HG03520 (cell line): ENCODE measurements at regions not wholly inside any gene's neighbourhood (a gene's known extent, or its start where the extent isn't known, plus 50 kb on each side); places are given as distances from the start of the nearest gene placed in this dataset.
A peak's percentile ranks its signal among the peaks of the same experiment; 100 is the strongest.
"Not testable (repeated sequence)": the region's sequence is repeated elsewhere in the genome, so short reads cannot be mapped to it uniquely, and the experiment has no call there.

Experiments
- ATAC-seq: cut with Tn5 transposase; IDR thresholded peaks from one replicate; pipeline ENCODE4 v1.9.1; 2021; ENCODE audit warnings: mild to moderate bottlenecking, moderate library complexity; ENCODE audit not compliant: unreplicated experiment

- no peak for ATAC-seq
These were observed 710.6 kb upstream of the HS3ST1 start for GRCh38 chr4:12139296-12139695.

DNA sequence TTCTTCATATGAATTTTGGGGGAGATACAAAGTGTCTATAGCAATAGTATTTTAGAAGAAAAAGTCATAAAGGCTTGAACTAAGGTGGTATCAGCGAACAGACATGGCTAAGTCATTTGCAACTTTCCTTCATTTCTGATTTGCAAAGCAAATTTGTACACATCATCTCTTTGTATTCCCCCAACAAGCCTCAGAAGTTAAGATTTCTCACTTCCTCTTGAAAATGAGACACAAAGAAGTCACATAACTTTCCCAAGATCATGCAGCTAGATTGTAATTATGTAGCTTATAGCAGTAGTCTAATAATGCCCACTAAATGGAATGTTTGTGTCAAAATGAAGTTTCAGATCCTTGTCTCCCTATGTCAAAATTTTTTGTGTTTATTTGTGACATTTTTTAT is 709.8 kb upstream of the HS3ST1 start:
- ATAC-seq, result no peak

DNA sequence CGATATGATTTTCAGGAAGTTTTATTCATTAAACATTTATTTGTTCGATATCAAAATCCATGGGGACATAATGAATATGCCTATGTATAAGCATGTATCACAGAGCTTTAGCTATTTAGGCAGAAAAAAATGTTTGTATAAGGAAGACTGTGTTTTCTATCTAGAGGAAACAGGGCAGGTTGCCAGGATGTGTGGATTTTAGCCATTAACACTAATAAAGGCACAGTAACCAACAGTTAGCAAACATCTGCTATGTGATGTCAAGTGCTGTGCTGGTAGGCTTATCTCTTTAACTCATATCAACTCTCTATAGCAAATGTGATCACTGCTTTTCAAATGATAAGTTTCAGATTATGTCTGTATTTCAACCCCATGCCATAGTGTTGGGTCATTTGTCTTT is 708.9 kb upstream of the HS3ST1 start:
- ATAC-seq, result no peak

GRCh38 chr4:12126474-12126873 is 697.8 kb upstream of the HS3ST1 start:
- no peak for ATAC-seq

GRCh38 chr4:12124138-12124537 is 695.4 kb upstream of the HS3ST1 start:
- no peak for ATAC-seq

GRCh38 chr4:12123707-12124106 is 695.0 kb upstream of the HS3ST1 start:
- no peak for ATAC-seq

- ATAC-seq, result no peak
These were observed 693.6 kb upstream of the HS3ST1 start for GRCh38 chr4:12122316-12122715.

- ATAC-seq, result no peak
These were observed 692.3 kb upstream of the HS3ST1 start for GRCh38 chr4:12120968-12121367.

- ATAC-seq, result peak; percentile 77
These were observed 690.0 kb upstream of the HS3ST1 start for GRCh38 chr4:12118651-12119213.

DNA sequence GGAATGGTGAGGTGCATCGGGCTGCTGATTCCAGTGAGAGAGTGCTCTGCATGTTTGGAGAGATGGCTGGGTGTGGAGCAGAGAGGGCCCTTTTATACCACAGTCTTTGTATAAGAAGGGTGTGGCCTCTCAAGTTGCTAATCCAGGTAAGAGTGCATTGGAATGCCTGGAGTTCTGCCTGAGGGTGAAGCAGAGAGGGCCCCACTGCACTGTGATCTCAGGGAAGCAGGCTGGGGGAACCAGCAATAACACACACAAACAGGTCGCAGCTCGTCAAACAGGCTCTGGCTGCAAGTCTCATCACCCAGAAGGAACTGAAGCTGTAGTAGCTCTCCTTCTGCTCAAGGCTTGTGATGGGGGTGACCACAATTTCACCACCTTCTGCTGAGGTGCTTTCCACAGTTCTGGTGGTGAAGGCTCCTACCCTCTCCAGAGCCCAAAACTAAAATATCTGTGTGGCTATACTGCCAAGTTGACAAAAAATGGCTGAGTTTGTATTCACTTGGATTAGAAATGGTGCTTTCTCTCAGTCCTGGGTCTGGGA is 687.4 kb upstream of the HS3ST1 start:
- no peak for ATAC-seq

GRCh38 chr4:12110627-12111026 is 681.9 kb upstream of the HS3ST1 start:
- ATAC-seq, result no peak

- ATAC-seq, result not testable (repeated sequence)
These were observed 680.4 kb upstream of the HS3ST1 start for GRCh38 chr4:12109056-12109455.

- no peak for ATAC-seq
These were observed 676.8 kb upstream of the HS3ST1 start for GRCh38 chr4:12105519-12105918.

DNA sequence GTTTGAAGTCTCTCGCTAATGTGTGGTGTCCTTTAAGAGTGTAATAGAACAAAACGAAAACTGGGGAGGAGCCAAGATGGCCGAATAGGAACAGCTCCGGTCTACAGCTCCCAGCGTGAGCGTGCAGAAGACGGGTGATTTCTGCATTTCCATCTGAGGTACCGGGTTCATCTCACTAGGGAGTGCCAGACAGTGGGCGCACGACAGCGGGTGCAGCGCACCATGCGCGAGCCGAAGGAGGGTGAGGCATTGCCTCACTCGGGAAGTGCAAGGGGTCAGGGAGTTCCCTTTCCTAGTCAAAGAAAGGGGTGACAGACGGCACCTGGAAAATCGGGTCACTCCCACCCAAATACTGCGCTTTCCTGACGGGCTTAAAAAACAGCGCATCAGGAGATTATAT is 661.2 kb upstream of the HS3ST1 start:
- not testable (repeated sequence) for ATAC-seq

GRCh38 chr4:12084690-12085089 is 656.0 kb upstream of the HS3ST1 start:
- no peak for ATAC-seq

GRCh38 chr4:12071316-12071715 is 642.6 kb upstream of the HS3ST1 start:
- ATAC-seq, result no peak

GRCh38 chr4:12053966-12054365 is 625.3 kb upstream of the HS3ST1 start:
- no peak for ATAC-seq

GRCh38 chr4:12053556-12053955 is 624.9 kb upstream of the HS3ST1 start:
- ATAC-seq, result no peak

DNA sequence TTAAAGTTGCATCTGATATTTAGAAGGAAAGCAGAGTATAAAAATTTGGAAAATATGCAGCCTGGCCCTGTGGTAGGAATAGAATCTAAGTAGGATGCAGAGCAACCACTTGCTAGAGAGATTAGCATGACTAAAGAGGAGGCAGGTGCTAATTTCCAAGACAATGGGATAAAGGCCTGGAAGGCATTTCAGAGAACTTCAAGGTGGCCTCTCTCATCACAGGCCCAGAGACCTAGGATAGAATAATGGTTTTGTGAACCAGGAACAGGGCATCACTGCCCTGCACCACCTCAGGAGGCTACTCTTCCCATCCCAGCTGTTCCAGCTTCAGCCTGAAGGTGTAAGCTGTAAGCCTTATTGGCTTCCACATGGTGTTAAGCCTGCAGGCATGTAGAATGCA is 621.7 kb upstream of the HS3ST1 start:
- ATAC-seq, result no peak

- ATAC-seq, result no peak
These were observed 614.1 kb upstream of the HS3ST1 start for GRCh38 chr4:12042818-12043217.

- no peak for ATAC-seq
These were observed 613.1 kb upstream of the HS3ST1 start for GRCh38 chr4:12041828-12042227.

GRCh38 chr4:12036450-12036849 is 607.8 kb upstream of the HS3ST1 start:
- ATAC-seq, result no peak

GRCh38 chr4:12028258-12028657 is 599.6 kb upstream of the HS3ST1 start:
- no peak for ATAC-seq
